Ramos (cell line): ENCODE measurements at regions not wholly inside any gene's neighbourhood (a gene's known extent, or its start where the extent isn't known, plus 50 kb on each side); places are given as distances from the start of the nearest gene placed in this dataset.

Experiments
- in situ Hi-C: fragments of 300-500 bp; cut with MboI; formaldehyde crosslinking; loops from one replicate; pipeline ENCODE4 v1.14.3; 2022; ENCODE audit warnings: low sequenced_read_pairs; ENCODE audit not compliant: unreplicated experiment

DNA sequence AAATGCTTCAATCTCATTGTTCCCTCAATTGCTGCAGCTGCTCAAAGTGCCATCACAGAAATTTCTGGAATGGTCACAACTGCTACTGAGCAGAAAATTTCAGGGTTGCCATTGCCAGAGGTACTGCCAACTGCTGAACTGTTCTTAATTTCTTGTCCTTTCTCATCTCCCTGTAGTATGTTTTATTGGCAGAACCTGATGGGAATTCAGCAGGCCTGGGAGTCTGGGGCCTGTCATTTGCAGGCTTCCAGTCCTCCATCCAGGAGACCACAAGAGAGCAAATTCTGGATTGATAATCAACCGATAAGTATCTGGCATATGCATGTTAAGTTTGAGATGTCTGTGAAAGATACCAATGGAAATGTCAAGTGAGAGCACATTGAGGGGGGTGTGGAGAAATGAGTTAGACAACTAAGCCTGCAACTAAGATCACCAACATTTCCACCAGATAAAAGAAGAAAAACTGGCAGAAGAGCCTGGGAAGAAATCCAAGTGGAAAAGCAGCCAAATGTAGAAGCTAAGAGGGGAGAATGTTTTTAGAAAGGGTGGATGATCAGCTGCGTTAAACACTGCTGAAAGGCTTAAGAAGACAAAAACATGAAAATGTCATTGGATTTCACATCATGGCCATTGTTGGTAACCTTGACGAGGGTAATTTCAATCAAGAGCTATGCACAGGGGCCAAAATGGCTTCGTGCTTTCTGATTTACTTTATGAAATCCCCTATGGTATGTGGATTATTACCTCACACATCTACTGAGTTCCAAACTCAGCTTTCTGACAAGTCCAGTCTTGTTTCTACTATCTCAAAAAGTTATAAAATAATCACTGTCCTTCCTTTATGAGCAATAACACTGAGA is 648.1 kb downstream of the PLPP3 start:
- in situ Hi-C loops = no loop called here

DNA sequence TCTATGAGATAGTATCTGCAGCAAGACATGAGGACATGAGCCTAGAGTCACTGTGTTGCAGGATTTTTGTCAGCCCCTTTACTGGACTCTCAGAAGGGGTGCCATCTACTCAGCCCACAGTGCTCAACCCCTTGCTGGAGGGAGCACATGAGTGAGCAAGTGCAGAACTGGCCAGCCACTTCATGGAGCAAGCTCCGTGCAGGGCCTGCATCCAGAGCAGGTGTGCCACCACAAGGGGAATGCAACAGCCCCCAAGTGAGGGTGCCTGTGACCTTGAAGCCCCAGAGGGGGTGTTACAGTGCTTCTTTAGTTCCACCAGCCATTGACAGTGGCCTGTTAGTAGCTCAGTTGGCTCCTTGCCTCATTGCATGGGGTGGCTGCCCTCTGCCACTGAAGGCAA is 649.7 kb downstream of the PLPP3 start:
- in situ Hi-C loops = no loop called here

GRCh38 chr1:55928576-55928975 is 650.8 kb downstream of the PLPP3 start:
- in situ Hi-C loops = no loop called here

DNA sequence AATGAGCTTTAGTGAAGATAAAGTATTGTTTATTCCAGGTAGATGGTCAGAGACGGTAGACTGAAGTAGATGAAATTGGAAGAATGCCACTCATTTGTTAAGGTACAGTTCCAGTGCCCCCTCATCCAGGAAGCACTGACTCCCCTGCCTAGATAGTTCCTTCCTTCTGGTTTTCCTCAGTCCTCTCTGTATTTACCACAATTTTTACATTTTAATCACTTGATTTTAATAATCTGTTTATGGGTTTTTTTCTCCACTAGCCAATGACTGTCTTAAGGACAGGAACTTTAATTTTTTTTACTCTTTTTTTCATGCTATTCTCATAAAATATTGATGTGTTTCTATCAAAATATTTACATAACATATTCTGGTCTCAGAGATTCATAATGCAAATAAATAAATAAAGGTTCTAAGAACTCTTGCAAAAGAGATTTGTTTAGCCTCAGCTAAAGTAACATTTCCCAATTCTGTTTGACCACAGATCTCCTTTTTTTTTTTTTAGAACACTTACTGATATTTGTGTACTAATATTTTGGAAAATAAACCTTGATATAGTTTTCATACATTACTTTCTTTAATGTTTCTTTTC is 651.6 kb downstream of the PLPP3 start:
- in situ Hi-C loops = no loop called here

GRCh38 chr1:55926906-55927471 is 652.4 kb downstream of the PLPP3 start:
- in situ Hi-C loops = no loop called here

GRCh38 chr1:55916907-55917306 is 662.5 kb downstream of the PLPP3 start:
- in situ Hi-C loops = no loop called here

- in situ Hi-C loops = no loop called here
Observed at GRCh38 chr1:55916481-55916880, 662.9 kb downstream of the PLPP3 start.

DNA sequence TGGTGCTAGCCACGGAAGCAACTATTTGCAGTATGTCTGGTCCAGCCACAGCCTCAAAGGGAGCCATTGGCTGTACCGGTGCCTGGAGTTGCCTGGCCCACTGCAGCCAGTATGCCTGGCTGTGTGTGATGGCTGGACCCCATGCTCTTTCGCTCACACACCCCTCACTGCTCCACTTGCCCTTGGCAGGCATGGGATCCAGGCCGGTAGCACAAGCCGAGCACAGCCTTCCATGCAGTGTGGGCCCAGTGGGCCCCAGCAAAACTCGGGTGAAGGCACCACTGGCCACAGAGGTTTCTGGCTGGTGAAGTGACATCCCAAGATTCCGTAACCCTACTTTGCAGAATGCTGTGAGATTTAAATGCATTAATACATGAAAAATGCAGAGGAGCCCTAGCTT is 665.8 kb downstream of the PLPP3 start:
- in situ Hi-C loops = no loop called here

DNA sequence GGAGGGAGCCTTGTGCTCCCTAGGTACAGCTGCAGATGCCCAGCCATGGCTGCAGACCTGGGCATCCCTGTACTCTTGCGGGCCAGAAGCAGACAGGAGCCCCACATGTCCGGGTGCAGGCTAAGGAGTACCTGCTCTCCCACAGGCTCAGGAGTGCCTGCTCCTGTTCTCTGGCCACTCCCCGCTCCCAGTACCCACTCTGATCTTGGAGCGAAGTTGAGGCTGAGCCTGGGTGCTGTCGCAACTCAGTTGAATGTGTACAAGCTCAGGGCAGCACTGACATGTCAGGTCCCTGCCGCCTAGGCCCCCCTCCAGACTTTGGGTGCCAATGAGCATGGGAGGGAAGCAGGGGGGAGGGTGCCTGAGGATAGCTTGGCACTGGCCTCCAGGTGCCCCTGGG is 666.9 kb downstream of the PLPP3 start:
- in situ Hi-C loops = no loop called here

GRCh38 chr1:55904541-55904940 is 674.8 kb downstream of the PLPP3 start:
- in situ Hi-C loops = no loop called here

- in situ Hi-C loops = no loop called here
Observed at GRCh38 chr1:55898181-55898580, 681.2 kb downstream of the PLPP3 start.

GRCh38 chr1:55896210-55896609 is 681.0 kb upstream of the USP24 start:
- in situ Hi-C loops = no loop called here

GRCh38 chr1:55894521-55894920 is 679.4 kb upstream of the USP24 start:
- in situ Hi-C loops = no loop called here

DNA sequence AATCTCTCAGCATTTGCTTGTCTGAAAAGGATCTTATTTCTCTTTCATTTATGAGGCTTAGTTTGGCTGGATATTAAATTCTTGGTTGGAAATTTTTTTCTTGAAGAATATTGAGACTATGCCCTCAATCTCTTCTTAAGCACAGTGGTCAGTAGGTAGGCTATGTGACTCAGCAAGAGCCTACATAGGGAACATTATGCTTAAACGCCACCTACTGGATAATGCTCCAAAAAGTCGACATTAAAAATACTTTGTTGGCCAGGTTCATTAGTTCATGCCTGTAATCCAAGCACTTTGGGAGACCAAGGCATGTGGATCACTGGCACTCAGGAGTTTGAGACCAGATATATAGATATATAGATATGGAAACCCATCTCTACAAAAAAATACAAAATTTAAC is 678.0 kb upstream of the USP24 start:
- in situ Hi-C loops = no loop called here

GRCh38 chr1:55888685-55889317 is 673.6 kb upstream of the USP24 start:
- in situ Hi-C loops = no loop called here

- in situ Hi-C loops = no loop called here
Observed at GRCh38 chr1:55886856-55887712, 671.9 kb upstream of the USP24 start.

DNA sequence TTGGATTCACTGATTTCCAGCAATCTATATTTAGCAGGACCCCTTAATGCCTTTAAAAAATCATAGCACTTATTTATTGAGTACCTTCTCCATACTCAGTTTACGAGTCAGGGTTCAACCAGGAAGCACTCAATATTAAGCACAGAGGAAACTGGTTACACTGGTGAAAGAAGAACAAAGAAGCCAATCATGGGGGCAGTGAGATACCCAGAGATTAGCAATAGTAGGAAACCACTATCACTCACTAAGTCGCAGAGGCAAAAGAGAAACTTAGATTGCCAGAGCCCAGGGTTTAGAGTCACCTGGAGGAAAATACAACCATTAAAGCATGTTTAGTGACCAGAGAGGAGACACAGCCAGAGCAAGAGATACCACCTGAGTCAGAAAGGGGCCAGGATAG is 670.5 kb upstream of the USP24 start:
- in situ Hi-C loops = no loop called here

DNA sequence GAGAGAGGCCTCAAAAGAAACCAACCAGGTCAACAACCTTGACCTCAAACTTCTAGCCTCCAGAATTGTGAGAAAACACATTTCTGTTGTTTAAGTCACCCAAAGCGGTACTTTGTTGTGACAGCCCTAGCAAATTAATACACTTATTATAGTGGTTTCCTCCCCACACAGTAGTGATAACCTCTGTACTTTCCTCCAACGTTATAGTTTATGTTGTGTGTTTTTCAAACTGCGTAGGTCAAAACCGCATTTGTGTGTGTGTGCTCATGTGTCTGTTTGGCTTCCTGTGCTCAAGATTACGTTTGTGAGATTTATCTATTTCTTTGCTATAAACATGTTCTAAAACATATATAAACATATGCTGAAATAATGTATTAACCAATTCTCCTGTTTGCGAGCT is 667.8 kb upstream of the USP24 start:
- in situ Hi-C loops = no loop called here

DNA sequence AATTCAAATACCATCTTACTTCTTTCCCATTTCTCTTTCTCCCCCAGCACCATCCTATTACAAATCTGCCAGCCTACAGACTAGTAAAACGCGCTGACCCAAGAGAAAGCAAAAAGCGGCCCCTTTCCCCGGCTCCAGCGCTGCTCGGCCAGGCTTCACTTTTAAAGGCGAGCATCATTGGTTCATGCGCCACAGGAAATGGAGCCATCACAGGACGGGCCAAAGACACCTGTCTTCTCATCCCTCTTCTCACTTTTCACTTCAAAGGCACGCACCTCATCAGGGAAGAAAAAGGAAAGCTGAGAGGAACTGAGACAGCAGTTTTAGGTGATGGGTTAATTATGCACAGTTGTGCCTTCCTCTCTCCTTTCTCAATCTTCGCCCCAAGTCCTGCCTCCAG is 664.2 kb upstream of the USP24 start:
- in situ Hi-C loops = no loop called here
